ENCODE measurements at regions not wholly inside any gene's neighbourhood (a gene's known extent, or its start where the extent isn't known, plus 50 kb on each side); places are given as distances from the start of the nearest gene placed in this dataset.
A peak's percentile ranks its signal among the peaks of the same experiment; 100 is the strongest.

- no peak for DNase-seq (ENCODE audit: low read depth in 4 of 4, low spot score in 1 of 4)
These were observed 441.4 kb upstream of the AGTR1 start for GRCh38 chr3:148255981-148256969.

- no peak for DNase-seq (ENCODE audit: low read depth in 4 of 4, low spot score in 1 of 4)
These were observed 434.7 kb upstream of the AGTR1 start for GRCh38 chr3:148262980-148263379.

- DNase-seq (ENCODE audit: low read depth in 4 of 4, low spot score in 1 of 4), result no peak
These were observed 431.9 kb upstream of the AGTR1 start for GRCh38 chr3:148265841-148266240.

- no peak for DNase-seq (ENCODE audit: low read depth in 4 of 4, low spot score in 1 of 4)
These were observed 431.4 kb upstream of the AGTR1 start for GRCh38 chr3:148266341-148266740.

GRCh38 chr3:148269816-148270215 is 427.9 kb upstream of the AGTR1 start:
- no peak for DNase-seq (ENCODE audit: low read depth in 4 of 4, low spot score in 1 of 4)

- DNase-seq (ENCODE audit: low read depth in 4 of 4, low spot score in 1 of 4), result no peak
These were observed 417.0 kb upstream of the AGTR1 start for GRCh38 chr3:148280623-148281242.

GRCh38 chr3:148289159-148289558 is 408.5 kb upstream of the AGTR1 start:
- DNase-seq (ENCODE audit: low read depth in 4 of 4, low spot score in 1 of 4), result no peak

GRCh38 chr3:148297013-148297412 is 400.7 kb upstream of the AGTR1 start:
- no peak for DNase-seq (ENCODE audit: low read depth in 4 of 4, low spot score in 1 of 4)

- DNase-seq (ENCODE audit: low read depth in 4 of 4, low spot score in 1 of 4), result no peak
These were observed 390.3 kb upstream of the AGTR1 start for GRCh38 chr3:148307443-148307843.

GRCh38 chr3:148309390-148310035 is 388.2 kb upstream of the AGTR1 start:
- peak in 1 of 4 experiments; percentile 2 for DNase-seq (ENCODE audit: low read depth in 4 of 4, low spot score in 1 of 4)

GRCh38 chr3:148315756-148316155 is 381.9 kb upstream of the AGTR1 start:
- no peak for DNase-seq (ENCODE audit: low read depth in 4 of 4, low spot score in 1 of 4)

- DNase-seq (ENCODE audit: low read depth in 4 of 4, low spot score in 1 of 4), result no peak
These were observed 379.5 kb upstream of the AGTR1 start for GRCh38 chr3:148318240-148318639.

GRCh38 chr3:148319161-148319915 is 378.4 kb upstream of the AGTR1 start:
- no peak for DNase-seq (ENCODE audit: low read depth in 4 of 4, low spot score in 1 of 4)

- DNase-seq (ENCODE audit: low read depth in 4 of 4, low spot score in 1 of 4), result no peak
These were observed 377.7 kb upstream of the AGTR1 start for GRCh38 chr3:148319960-148320359.

- no peak for DNase-seq (ENCODE audit: low read depth in 4 of 4, low spot score in 1 of 4)
These were observed 368.0 kb upstream of the AGTR1 start for GRCh38 chr3:148329481-148330235.

- DNase-seq (ENCODE audit: low read depth in 4 of 4, low spot score in 1 of 4), result no peak
These were observed 367.2 kb upstream of the AGTR1 start for GRCh38 chr3:148330542-148330941.

GRCh38 chr3:148331081-148331846 is 366.4 kb upstream of the AGTR1 start:
- DNase-seq (ENCODE audit: low read depth in 4 of 4, low spot score in 1 of 4), result no peak

- DNase-seq (ENCODE audit: low read depth in 4 of 4, low spot score in 1 of 4), result no peak
These were observed 365.2 kb upstream of the AGTR1 start for GRCh38 chr3:148332509-148332908.

GRCh38 chr3:148333091-148333490 is 364.6 kb upstream of the AGTR1 start:
- DNase-seq (ENCODE audit: low read depth in 4 of 4, low spot score in 1 of 4), result no peak

GRCh38 chr3:148335612-148336011 is 362.1 kb upstream of the AGTR1 start:
- no peak for DNase-seq (ENCODE audit: low read depth in 4 of 4, low spot score in 1 of 4)

Measured in stimulated activated CD4-positive, alpha-beta T cell treated with anti-CD3 and anti-CD28 coated beads, Interleukin-1b, Interleukin-23, amount 100 ng/mL, for 24 hours (primary cell).